Thymus (tissue), 11 donors: ENCODE measurements at regions not wholly inside any gene's neighbourhood (a gene's known extent, or its start where the extent isn't known, plus 50 kb on each side); places are given as distances from the start of the nearest gene placed in this dataset.
"Not testable (repeated sequence)": the region's sequence is repeated elsewhere in the genome, so short reads cannot be mapped to it uniquely, and the experiment has no call there.

Experiments used
- DNase-seq, 9 donors: peaks; one replicate each; pipeline ENCODE4 v3.0.0-alpha.2; 2013; ENCODE audit warnings: low spot score in 9 of 9, low read depth in 6 of 9, missing footprints in 1 of 9
- H3K27ac ChIP-seq, 2 donors: one replicate each; pipeline ENCODE4 v1.5.1; 2013; ENCODE audit warnings: control low read depth in 1 of 2, low read depth in 1 of 2, low read length in 1 of 2, mild to moderate bottlenecking in 1 of 2, moderate library complexity in 1 of 2
- H3K27me3 ChIP-seq, 2 donors: one replicate each; pipeline ENCODE4 v1.5.1; 2013; ENCODE audit warnings: low read length in 1 of 2; ENCODE audit not compliant: control insufficient read depth in 2 of 2, insufficient read depth in 1 of 2
- H3K36me3 ChIP-seq, 2 donors: one replicate each; pipeline ENCODE4 v1.5.1; 2013; ENCODE audit warnings: low read length in 1 of 2, mild to moderate bottlenecking in 1 of 2, moderate library complexity in 1 of 2; ENCODE audit not compliant: control insufficient read depth in 2 of 2, insufficient read depth in 2 of 2
- H3K4me1 ChIP-seq, 2 donors: one replicate each; pipeline ENCODE4 v1.5.1; 2013; ENCODE audit warnings: low read length in 2 of 2; ENCODE audit not compliant: control insufficient read depth in 2 of 2, insufficient read depth in 2 of 2
- H3K4me3 ChIP-seq, 2 donors: one replicate each; pipeline ENCODE4 v1.5.1; 2013; ENCODE audit warnings: low read length in 2 of 2, control low read depth in 1 of 2, mild to moderate bottlenecking in 1 of 2
- H3K9me3 ChIP-seq, 2 donors: one replicate each; pipeline ENCODE4 v1.5.1; 2013; ENCODE audit warnings: low read length in 1 of 2, mild to moderate bottlenecking in 1 of 2; ENCODE audit not compliant: control insufficient read depth in 2 of 2, insufficient read depth in 1 of 2
- WGBS: extraction: QIAGEN DNeasy Blood & Tissue Kit; methylation state at CpG from one replicate; pipeline ENCODE4 v1.1.7; 2013; 5-methylcytosine and 5-hydroxymethylcytosine counted together
- donor health status: healthy.

GRCh38 chr12:90229407-90230170, 521.0 kb upstream of the ATP2B1 start:
- Histone ChIP-seq H3K27me3 (no peaks in the 10 kb centered on the region), H3K4me1 (no peaks in the 10 kb centered on the region), H3K36me3 (no peaks in the 10 kb centered on the region), H3K4me3 (no peak overlapping the region), H3K27ac (no peak overlapping the region), H3K9me3 (no peaks in the 10 kb centered on the region)
- no peak for DNase-seq
- 83% methylated on average over 8 of the region's 8 CpGs for WGBS

GRCh38 chr12:90226211-90226610, 517.6 kb upstream of the ATP2B1 start:
- no peaks in the 10 kb centered on the region for H3K27me3 ChIP-seq
- no peaks in the 10 kb centered on the region for H3K4me1 ChIP-seq
- no peak overlapping the region for H3K4me3 ChIP-seq
- H3K9me3 ChIP-seq: no peaks in the 10 kb centered on the region
- no peak for DNase-seq
- no peaks in the 10 kb centered on the region for H3K36me3 ChIP-seq
- H3K27ac ChIP-seq: no peak overlapping the region

- H3K36me3 ChIP-seq: no peaks in the 10 kb centered on the region
- DNase-seq: no peak
- no peak overlapping the region for H3K27ac ChIP-seq
- H3K4me3 ChIP-seq: no peak overlapping the region
- H3K9me3 ChIP-seq: no peaks in the 10 kb centered on the region
- no peaks in the 10 kb centered on the region for H3K4me1 ChIP-seq
- H3K27me3 ChIP-seq: no peaks in the 10 kb centered on the region
- WGBS: 25% methylated on average over 1 of the region's 1 CpG
Measured at GRCh38 chr12:90216815-90217214, 508.2 kb upstream of the ATP2B1 start.

GRCh38 chr12:90216020-90216552, 507.4 kb upstream of the ATP2B1 start:
- Histone ChIP-seq H3K36me3 (no peaks in the 10 kb centered on the region), H3K4me3 (no peak overlapping the region), H3K27ac (no peak overlapping the region), H3K9me3 (no peaks in the 10 kb centered on the region), H3K27me3 (no peaks in the 10 kb centered on the region), H3K4me1 (no peaks in the 10 kb centered on the region)
- no peak for DNase-seq
- WGBS: 64% methylated on average over 3 of the region's 3 CpGs

- DNase-seq: no peak
- H3K36me3 ChIP-seq: no peaks in the 10 kb centered on the region
- peaks cover 0 to 7% of the 10 kb centered on the region in 2 donors for H3K9me3 ChIP-seq
- no peak overlapping the region for H3K27ac ChIP-seq
- 93% methylated on average over 1 of the region's 1 CpG for WGBS
- no peaks in the 10 kb centered on the region for H3K27me3 ChIP-seq
- H3K4me1 ChIP-seq: no peaks in the 10 kb centered on the region
- no peak overlapping the region for H3K4me3 ChIP-seq
Measured at GRCh38 chr12:90211017-90211416, 502.4 kb upstream of the ATP2B1 start.

- H3K9me3 ChIP-seq: peaks cover 0 to 7% of the 10 kb centered on the region in 2 donors
- H3K36me3 ChIP-seq: no peaks in the 10 kb centered on the region
- 100% methylated on average over 1 of the region's 1 CpG for WGBS
- no peak for DNase-seq
- no peak overlapping the region for H3K27ac ChIP-seq
- no peaks in the 10 kb centered on the region for H3K27me3 ChIP-seq
- H3K4me1 ChIP-seq: no peaks in the 10 kb centered on the region
- H3K4me3 ChIP-seq: no peak overlapping the region
Measured at GRCh38 chr12:90209029-90209428, 500.4 kb upstream of the ATP2B1 start.

- H3K27me3 ChIP-seq, H3K4me1 ChIP-seq, H3K36me3 ChIP-seq, H3K4me3 ChIP-seq, H3K9me3 ChIP-seq, H3K27ac ChIP-seq, DNase-seq: not testable (repeated sequence)
Measured at GRCh38 chr12:90208379-90208778, 499.7 kb upstream of the ATP2B1 start.

- DNase-seq: no peak
- Histone ChIP-seq H3K4me3 (no peak overlapping the region), H3K27me3 (no peaks in the 10 kb centered on the region), H3K4me1 (no peaks in the 10 kb centered on the region), H3K36me3 (no peaks in the 10 kb centered on the region), H3K9me3 (peaks cover 0 to 7% of the 10 kb centered on the region in 2 donors), H3K27ac (no peak overlapping the region)
- WGBS: 79% methylated on average over 3 of the region's 3 CpGs
Measured at GRCh38 chr12:90207799-90208198, 499.2 kb upstream of the ATP2B1 start.

GRCh38 chr12:90205165-90205564, 496.5 kb upstream of the ATP2B1 start:
- Histone ChIP-seq H3K27me3 (no peaks in the 10 kb centered on the region), H3K27ac (no peak overlapping the region), H3K4me1 (no peaks in the 10 kb centered on the region), H3K9me3 (peaks cover 0 to 7% of the 10 kb centered on the region in 2 donors), H3K4me3 (no peak overlapping the region), H3K36me3 (no peaks in the 10 kb centered on the region)
- WGBS: 98% methylated on average over 2 of the region's 2 CpGs
- DNase-seq: no peak
